ENCODE measurements at regions not wholly inside any gene's neighbourhood (a gene's known extent, or its start where the extent isn't known, plus 50 kb on each side); places are given as distances from the start of the nearest gene placed in this dataset.

- no peaks in the 10 kb centered on the region for H3K79me1 ChIP-seq (ENCODE audit: insufficient read depth, low read depth, low read length, poor library complexity, severe bottlenecking)
- no peak overlapping the region for H3K9ac ChIP-seq (ENCODE audit: extremely low read depth, insufficient read length, low read length)
- peaks cover 0 to 5% (median 0%) of the 10 kb centered on the region in 3 experiments; a peak in 2 of 7 replicates for H3K36me3 Mint-ChIP-seq (ENCODE audit: insufficient read depth in 1 of 3, low read depth in 3 of 3)
- H2BK20ac ChIP-seq (ENCODE audit: low read depth, low read length, poor library complexity, severe bottlenecking) = no peak overlapping the region
- no peaks in the 10 kb centered on the region for H3K23me2 ChIP-seq (ENCODE audit: insufficient read length, low read depth, low read length, poor library complexity, severe bottlenecking)
- H3K18ac ChIP-seq (ENCODE audit: insufficient read length, low read depth, low read length) = no peak overlapping the region
- H4K5ac ChIP-seq (ENCODE audit: insufficient read length, low read depth, low read length) = no peak overlapping the region
- no peaks in the 10 kb centered on the region for H3K27me3 ChIP-seq (ENCODE audit: insufficient read depth, low read length)
- H3K27ac Mint-ChIP-seq = peak overlapping the region in 2 of 3 experiments; percentile 1 to 44; a peak in 2 of 7 replicates
- H2BK5ac ChIP-seq (ENCODE audit: insufficient read length, low read length) = no peak overlapping the region
- no peaks in the 10 kb centered on the region for H3K79me2 ChIP-seq (ENCODE audit: insufficient read depth, low read length)
- no peaks in the 10 kb centered on the region; a peak in 1 of 5 replicates for H3K9me3 Mint-ChIP-seq
- no peak overlapping the region for H4K91ac ChIP-seq (ENCODE audit: insufficient read length, low read depth, low read length)
- H3K56ac ChIP-seq (ENCODE audit: insufficient read length, low read depth, low read length) = no peak overlapping the region
- no peak overlapping the region for H3K27ac ChIP-seq (ENCODE audit: insufficient read length, low read depth, low read length)
- H3T11ph ChIP-seq (ENCODE audit: low read length) = no peak overlapping the region
- no peak overlapping the region for H3K14ac ChIP-seq (ENCODE audit: insufficient read depth, low read length)
- H2BK12ac ChIP-seq (ENCODE audit: insufficient read length, low read depth, low read length) = no peak overlapping the region
- peaks cover 15% of the 10 kb centered on the region for H3K27me3 Mint-ChIP-seq (ENCODE audit: low read depth)
- no peaks in the 10 kb centered on the region for H3K9me3 ChIP-seq (ENCODE audit: control insufficient read depth, low read depth, low read length)
- H3K23ac ChIP-seq (ENCODE audit: insufficient read length, low read depth, low read length) = no peak overlapping the region
- H3K4me1 Mint-ChIP-seq = peaks cover 24 to 27% of the 10 kb centered on the region in 2 experiments
- H2BK15ac ChIP-seq (ENCODE audit: low read depth, low read length) = no peak overlapping the region
- H3K4ac ChIP-seq (ENCODE audit: low read depth, low read length) = no peak overlapping the region
- TF ChIP-seq CTCF (conservative IDR thresholded peaks at IDR 0.05) = no peak
- no CpG with 5 or more reads among the region's 9 CpGs for WGBS (ENCODE audit: extremely low coverage, insufficient read length, low lambda C conversion rate)
- DNase-seq = no peak
- H3K4me2 ChIP-seq (ENCODE audit: insufficient read depth, insufficient read length, low read length) = no peak overlapping the region
- H3K4me3 Mint-ChIP-seq = 0 out of 5 replicates have a peak overlapping the region, but pooled peaks of 1 of the 2 experiments have one; percentile 14
- no peak overlapping the region for H2BK120ac ChIP-seq (ENCODE audit: low read depth, low read length, poor library complexity, severe bottlenecking)
- H2AK5ac ChIP-seq (ENCODE audit: insufficient read length, low read length) = no peak overlapping the region
- H2AFZ ChIP-seq (ENCODE audit: low read length) = no peak overlapping the region
- H4K8ac ChIP-seq (replicated peaks; ENCODE audit: insufficient read length, low read depth, low read length) = no peak overlapping the region
- peaks cover 6% of the 10 kb centered on the region; the same call in 1 of the 2 replicates for H3K4me1 ChIP-seq (ENCODE audit: insufficient read depth, low read length)
- no peaks in the 10 kb centered on the region for H4K20me1 ChIP-seq (ENCODE audit: control insufficient read depth, insufficient read depth, insufficient read length)
Observed at GRCh38 chr15:70308735-70309434, 211.2 kb upstream of the TLE3 start.
